H1 (cell line): ENCODE measurements at regions not wholly inside any gene's neighbourhood (a gene's known extent, or its start where the extent isn't known, plus 50 kb on each side); places are given as distances from the start of the nearest gene placed in this dataset.

Experiments
- CBX8 ChIP-seq: fragments of 300-800, 300-1000 bp; sonication (generic); IDR thresholded peaks from 2 replicates; pipeline ENCODE4 v1.7.1; 2016; ENCODE audit warnings: low read depth, low read length, borderline replicate concordance
- JUND ChIP-seq: IDR thresholded peaks from 2 replicates; pipeline ENCODE4 v1.6.1; 2011; ENCODE audit warnings: mild to moderate bottlenecking, improper control_type of control experiment, low read length

GRCh38 chr3:173253471-173253870 is 112.4 kb upstream of the SPATA16 start (continued):
- TF ChIP-seq CBX8 (no peak), JUND (no peak)
